C4-2B (cell line): ENCODE measurements at regions not wholly inside any gene's neighbourhood (a gene's known extent, or its start where the extent isn't known, plus 50 kb on each side); places are given as distances from the start of the nearest gene placed in this dataset.

Experiments
- CTCF ChIP-seq: fragments of 450-650 bp; conservative IDR thresholded peaks from 2 replicates; pipeline ENCODE4 v1.5.1; 2017; ENCODE audit warnings: mild to moderate bottlenecking
- ZFX ChIP-seq: fragments of 450-650 bp; IDR thresholded peaks from 2 replicates; pipeline ENCODE4 v1.6.1; 2017

- TF ChIP-seq CTCF (no peak), ZFX (no peak)
Measured at GRCh38 chr5:166013415-166013814, 2278.0 kb upstream of the WWC1 start.
